ENCODE measurements at regions not wholly inside any gene's neighbourhood (a gene's known extent, or its start where the extent isn't known, plus 50 kb on each side); places are given as distances from the start of the nearest gene placed in this dataset.

DNA sequence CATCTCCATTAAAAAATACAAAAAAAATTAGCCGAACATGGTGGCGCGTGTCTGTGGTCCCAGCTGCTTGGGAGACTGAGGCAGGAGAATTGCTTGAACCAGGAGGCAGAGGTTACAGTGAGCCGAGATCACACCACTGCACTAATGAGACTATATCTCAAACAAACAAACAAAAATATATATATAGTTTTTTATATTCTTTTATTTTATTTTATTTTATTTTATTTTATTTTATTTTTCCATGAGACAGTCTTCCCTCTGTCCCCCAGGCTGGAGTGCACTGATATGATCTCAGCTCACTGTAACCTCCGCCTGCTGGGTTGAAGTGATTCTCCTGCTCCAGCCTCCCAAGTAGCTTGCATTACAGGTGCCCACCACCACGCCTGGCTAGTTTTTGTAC is 79.5 kb downstream of the IRF2BPL start:
- Mint-ChIP-seq H3K27ac (ENCODE audit: unreplicated experiment) (no peak overlapping the region), H3K9me3 (ENCODE audit: unreplicated experiment) (peaks cover 6% of the 10 kb centered on the region)

DNA sequence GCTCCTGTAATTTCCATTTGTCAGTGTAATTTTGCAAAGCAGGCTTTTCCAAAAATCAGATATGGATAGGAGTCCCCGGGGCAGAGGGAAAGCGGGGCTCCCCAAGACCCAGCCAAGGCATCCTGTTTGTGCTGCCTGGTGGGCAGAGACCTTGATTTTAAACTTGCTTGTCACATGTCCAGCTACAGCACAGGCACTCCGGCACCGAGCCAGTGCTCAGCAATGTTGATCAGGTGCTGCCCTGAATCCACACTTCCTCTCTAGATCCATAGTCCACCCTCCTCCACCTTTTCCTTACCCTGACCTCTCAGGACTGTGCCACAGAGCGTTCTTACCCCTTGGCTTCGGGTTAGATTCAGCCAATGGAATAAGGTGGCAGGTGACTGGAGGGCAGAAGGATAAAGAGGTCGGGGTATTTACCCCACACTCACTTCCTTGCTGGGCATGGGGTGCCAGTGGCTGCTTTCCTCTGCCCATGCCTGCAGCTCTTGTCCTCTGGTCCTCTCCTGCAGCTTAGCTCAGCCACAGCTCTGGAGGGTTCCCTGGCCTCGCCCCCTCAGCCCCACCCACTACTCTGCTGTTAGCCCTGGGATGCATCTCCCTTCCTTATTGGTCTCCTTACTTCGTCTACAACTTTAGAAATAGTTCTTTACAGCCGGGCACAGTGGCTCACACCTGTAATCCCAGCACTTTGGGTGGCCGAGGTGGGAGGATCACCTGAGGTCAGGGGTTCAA is 80.1 kb downstream of the IRF2BPL start:
- peak overlapping the region; percentile 77 for H3K27ac Mint-ChIP-seq (ENCODE audit: unreplicated experiment)
- peaks cover 27% of the 10 kb centered on the region for H3K4me1 Mint-ChIP-seq (ENCODE audit: low read depth, unreplicated experiment)
- H3K36me3 Mint-ChIP-seq (ENCODE audit: unreplicated experiment), result no peaks in the 10 kb centered on the region
- peak overlapping the region; percentile 36 for H3K4me3 Mint-ChIP-seq (ENCODE audit: unreplicated experiment)
- TF ChIP-seq, protein P1, sequence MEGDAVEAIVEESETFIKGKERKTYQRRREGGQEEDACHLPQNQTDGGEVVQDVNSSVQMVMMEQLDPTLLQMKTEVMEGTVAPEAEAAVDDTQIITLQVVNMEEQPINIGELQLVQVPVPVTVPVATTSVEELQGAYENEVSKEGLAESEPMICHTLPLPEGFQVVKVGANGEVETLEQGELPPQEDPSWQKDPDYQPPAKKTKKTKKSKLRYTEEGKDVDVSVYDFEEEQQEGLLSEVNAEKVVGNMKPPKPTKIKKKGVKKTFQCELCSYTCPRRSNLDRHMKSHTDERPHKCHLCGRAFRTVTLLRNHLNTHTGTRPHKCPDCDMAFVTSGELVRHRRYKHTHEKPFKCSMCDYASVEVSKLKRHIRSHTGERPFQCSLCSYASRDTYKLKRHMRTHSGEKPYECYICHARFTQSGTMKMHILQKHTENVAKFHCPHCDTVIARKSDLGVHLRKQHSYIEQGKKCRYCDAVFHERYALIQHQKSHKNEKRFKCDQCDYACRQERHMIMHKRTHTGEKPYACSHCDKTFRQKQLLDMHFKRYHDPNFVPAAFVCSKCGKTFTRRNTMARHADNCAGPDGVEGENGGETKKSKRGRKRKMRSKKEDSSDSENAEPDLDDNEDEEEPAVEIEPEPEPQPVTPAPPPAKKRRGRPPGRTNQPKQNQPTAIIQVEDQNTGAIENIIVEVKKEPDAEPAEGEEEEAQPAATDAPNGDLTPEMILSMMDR (IDR thresholded peaks at IDR 0.05; ENCODE audit: partially characterized antibody, unreplicated experiment), result no peak
- peaks cover 6% of the 10 kb centered on the region for H3K9me3 Mint-ChIP-seq (ENCODE audit: unreplicated experiment)
- DNase-seq, result no peak
- peaks cover 5% of the 10 kb centered on the region for H3K27me3 Mint-ChIP-seq (ENCODE audit: unreplicated experiment)

More for the DNA sequence above, 79.5 kb downstream of the IRF2BPL start:
- peaks cover 27% of the 10 kb centered on the region for H3K4me1 Mint-ChIP-seq (ENCODE audit: low read depth, unreplicated experiment)
- no peak for DNase-seq
- TF ChIP-seq, protein P1 (IDR thresholded peaks at IDR 0.05; ENCODE audit: partially characterized antibody, unreplicated experiment), result no peak
- H3K27me3 Mint-ChIP-seq (ENCODE audit: unreplicated experiment), result peaks cover 5% of the 10 kb centered on the region
- H3K36me3 Mint-ChIP-seq (ENCODE audit: unreplicated experiment), result no peaks in the 10 kb centered on the region
- no peak overlapping the region for H3K4me3 Mint-ChIP-seq (ENCODE audit: unreplicated experiment)

DNA sequence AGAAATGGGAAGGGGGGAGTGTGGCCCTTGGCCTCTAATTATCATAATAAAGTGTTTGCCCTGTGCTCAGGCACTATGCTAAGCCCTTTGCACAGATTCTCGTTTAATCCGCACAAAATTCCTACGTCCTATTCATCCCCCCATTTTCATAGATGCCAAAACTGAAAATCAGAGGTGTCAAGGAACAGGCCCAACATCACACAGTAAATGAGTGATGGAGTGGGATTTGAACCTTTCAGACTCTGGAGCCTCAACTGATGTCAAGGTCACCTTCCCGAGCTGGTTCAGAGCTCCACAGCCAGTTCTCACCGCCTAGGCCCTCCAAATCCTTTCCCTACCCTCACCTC is 80.7 kb downstream of the IRF2BPL start:
- DNase-seq, result no peak
- peaks cover 8% of the 10 kb centered on the region for H3K27me3 Mint-ChIP-seq (ENCODE audit: unreplicated experiment)
- peaks cover 10% of the 10 kb centered on the region for H3K9me3 Mint-ChIP-seq (ENCODE audit: unreplicated experiment)
- H3K36me3 Mint-ChIP-seq (ENCODE audit: unreplicated experiment), result no peaks in the 10 kb centered on the region
- H3K4me1 Mint-ChIP-seq (ENCODE audit: low read depth, unreplicated experiment), result peaks cover 30% of the 10 kb centered on the region
- H3K27ac Mint-ChIP-seq (ENCODE audit: unreplicated experiment), result peak overlapping the region; percentile 77
- TF ChIP-seq, protein P1 (IDR thresholded peaks at IDR 0.05; ENCODE audit: partially characterized antibody, unreplicated experiment), result no peak
- peak overlapping the region; percentile 36 for H3K4me3 Mint-ChIP-seq (ENCODE audit: unreplicated experiment)

DNA sequence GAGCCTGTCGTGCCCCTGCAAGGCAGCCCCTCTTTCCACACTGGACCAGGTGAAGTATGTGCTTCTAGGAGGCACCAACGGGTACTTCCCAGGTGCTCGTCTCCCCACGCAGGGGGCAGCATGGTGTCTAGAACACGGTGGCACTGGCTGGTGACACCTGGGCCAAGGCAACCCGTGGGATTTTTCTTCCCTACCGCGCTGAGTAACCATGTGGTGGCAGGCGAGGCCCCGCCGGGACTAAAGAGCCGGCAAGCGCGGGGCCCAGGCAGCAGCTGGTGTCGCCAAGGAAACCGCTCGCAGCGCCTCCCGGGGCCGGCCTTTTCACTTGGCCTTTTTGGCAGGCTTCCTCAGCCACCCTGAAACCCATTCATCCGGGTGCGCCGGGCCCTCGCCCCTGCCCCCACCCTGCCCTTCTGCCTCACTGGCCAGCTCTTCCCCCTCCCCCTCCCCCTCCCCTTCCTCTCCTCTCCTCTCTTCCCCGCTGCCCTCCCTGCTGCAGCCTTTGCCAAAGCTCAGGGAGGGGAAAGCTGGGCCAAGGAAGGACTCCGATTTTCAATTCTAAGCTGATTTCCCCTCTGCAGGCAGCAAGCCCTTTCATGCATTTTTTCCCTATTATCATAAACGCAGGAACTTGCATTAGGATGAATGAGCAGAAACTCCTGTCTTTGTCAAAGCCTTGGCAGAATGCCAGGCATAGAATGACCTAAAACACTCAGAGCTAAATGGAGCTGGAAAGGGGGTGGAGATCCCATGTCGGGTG is 81.2 kb downstream of the IRF2BPL start:
- Mint-ChIP-seq H3K27me3 (ENCODE audit: unreplicated experiment) (peaks cover 8% of the 10 kb centered on the region), H3K4me3 (ENCODE audit: unreplicated experiment) (peak overlapping the region; percentile 36), H3K27ac (ENCODE audit: unreplicated experiment) (peak overlapping the region; percentile 92), H3K36me3 (ENCODE audit: unreplicated experiment) (no peaks in the 10 kb centered on the region), H3K4me1 (ENCODE audit: low read depth, unreplicated experiment) (peaks cover 33% of the 10 kb centered on the region), H3K9me3 (ENCODE audit: unreplicated experiment) (peaks cover 14% of the 10 kb centered on the region)
- TF ChIP-seq, protein P1 (IDR thresholded peaks at IDR 0.05; ENCODE audit: partially characterized antibody, unreplicated experiment), result peak; percentile 32
- DNase-seq, result peak; percentile 93

GRCh38 chr14:76946753-76947077 is 81.8 kb downstream of the IRF2BPL start:
- TF ChIP-seq, protein P1 (IDR thresholded peaks at IDR 0.05; ENCODE audit: partially characterized antibody, unreplicated experiment), result no peak
- H3K27ac Mint-ChIP-seq (ENCODE audit: unreplicated experiment), result peak overlapping the region; percentile 92
- H3K9me3 Mint-ChIP-seq (ENCODE audit: unreplicated experiment), result peaks cover 14% of the 10 kb centered on the region
- peaks cover 8% of the 10 kb centered on the region for H3K27me3 Mint-ChIP-seq (ENCODE audit: unreplicated experiment)
- H3K4me3 Mint-ChIP-seq (ENCODE audit: unreplicated experiment), result peak overlapping the region; percentile 2
- peaks cover 36% of the 10 kb centered on the region for H3K4me1 Mint-ChIP-seq (ENCODE audit: low read depth, unreplicated experiment)
- no peaks in the 10 kb centered on the region for H3K36me3 Mint-ChIP-seq (ENCODE audit: unreplicated experiment)
- no peak for DNase-seq

All from glutamatergic neuron (in vitro differentiated cells).